DND-41 (cell line): ENCODE measurements at regions not wholly inside any gene's neighbourhood (a gene's known extent, or its start where the extent isn't known, plus 50 kb on each side); places are given as distances from the start of the nearest gene placed in this dataset.

Experiments
- CTCF ChIP-seq: IDR thresholded peaks from 2 replicates; pipeline ENCODE4 v1.5.1; 2012; ENCODE audit warnings: borderline replicate concordance, low read length, moderate library complexity, mild to moderate bottlenecking; ENCODE audit not compliant: poor library complexity, severe bottlenecking; ENCODE audit errors: extremely low read depth
- EZH2 ChIP-seq: IDR thresholded peaks from 3 replicates; pipeline ENCODE4 v1.6.1; 2012; ENCODE audit warnings: borderline replicate concordance, low read depth, mild to moderate bottlenecking, moderate library complexity, low read length, inconsistent platforms; ENCODE audit not compliant: severe bottlenecking

GRCh38 chr2:215505044-215505786 lies 69.3 kb upstream of the FN1 start:
- no peak for TF ChIP-seq CTCF
- no peak for TF ChIP-seq EZH2
